GM23248 (cell line): ENCODE measurements at regions not wholly inside any gene's neighbourhood (a gene's known extent, or its start where the extent isn't known, plus 50 kb on each side); places are given as distances from the start of the nearest gene placed in this dataset.

Experiments used
- EZH2 ChIP-seq: fragments of 200-600 bp; sonication (generic); IDR thresholded peaks from 2 replicates; pipeline ENCODE4 v1.6.1; 2018; ENCODE audit warnings: antibody characterized with exemption, mild to moderate bottlenecking; ENCODE audit not compliant: insufficient read depth, poor library complexity, severe bottlenecking
- EZH2phosphoT487 ChIP-seq: fragments of 200-600 bp; sonication (generic); IDR thresholded peaks from 2 replicates; pipeline ENCODE4 v1.6.1; 2018; ENCODE audit warnings: antibody characterized with exemption, moderate library complexity, mild to moderate bottlenecking, low read depth; ENCODE audit not compliant: insufficient read depth

GRCh38 chr9:86470326-86470725, 116.1 kb upstream of the TUT7 start:
- no peak for TF ChIP-seq EZH2
- TF ChIP-seq EZH2phosphoT487 = no peak
